ENCODE measurements at regions not wholly inside any gene's neighbourhood (a gene's known extent, or its start where the extent isn't known, plus 50 kb on each side); places are given as distances from the start of the nearest gene placed in this dataset.
"Not testable (repeated sequence)": the region's sequence is repeated elsewhere in the genome, so short reads cannot be mapped to it uniquely, and the experiment has no call there.

DNA sequence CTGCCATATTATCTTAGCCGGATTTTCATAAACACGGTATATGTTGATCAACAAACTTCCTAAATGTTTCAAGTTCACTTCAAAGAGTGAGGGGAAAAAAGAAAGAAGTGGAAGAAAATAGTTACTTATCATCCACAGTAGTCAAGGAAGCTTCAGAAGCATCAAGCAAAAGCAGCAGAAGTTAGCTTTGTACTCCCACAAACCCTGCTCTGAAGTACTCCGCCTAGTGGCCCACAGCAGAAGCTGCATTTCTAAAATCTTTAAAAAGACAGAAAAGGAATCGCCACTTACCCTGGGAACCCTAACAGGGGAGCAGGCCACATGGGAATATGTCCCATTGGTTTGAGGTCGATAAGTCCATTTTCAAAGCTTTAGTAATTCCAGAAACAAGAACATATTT lies 158.1 kb downstream of the FOXD4L6 start:
- TF ChIP-seq, protein P1, sequence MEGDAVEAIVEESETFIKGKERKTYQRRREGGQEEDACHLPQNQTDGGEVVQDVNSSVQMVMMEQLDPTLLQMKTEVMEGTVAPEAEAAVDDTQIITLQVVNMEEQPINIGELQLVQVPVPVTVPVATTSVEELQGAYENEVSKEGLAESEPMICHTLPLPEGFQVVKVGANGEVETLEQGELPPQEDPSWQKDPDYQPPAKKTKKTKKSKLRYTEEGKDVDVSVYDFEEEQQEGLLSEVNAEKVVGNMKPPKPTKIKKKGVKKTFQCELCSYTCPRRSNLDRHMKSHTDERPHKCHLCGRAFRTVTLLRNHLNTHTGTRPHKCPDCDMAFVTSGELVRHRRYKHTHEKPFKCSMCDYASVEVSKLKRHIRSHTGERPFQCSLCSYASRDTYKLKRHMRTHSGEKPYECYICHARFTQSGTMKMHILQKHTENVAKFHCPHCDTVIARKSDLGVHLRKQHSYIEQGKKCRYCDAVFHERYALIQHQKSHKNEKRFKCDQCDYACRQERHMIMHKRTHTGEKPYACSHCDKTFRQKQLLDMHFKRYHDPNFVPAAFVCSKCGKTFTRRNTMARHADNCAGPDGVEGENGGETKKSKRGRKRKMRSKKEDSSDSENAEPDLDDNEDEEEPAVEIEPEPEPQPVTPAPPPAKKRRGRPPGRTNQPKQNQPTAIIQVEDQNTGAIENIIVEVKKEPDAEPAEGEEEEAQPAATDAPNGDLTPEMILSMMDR (IDR thresholded peaks at IDR 0.05): peak; percentile 40
- H3K4me1 Mint-ChIP-seq (ENCODE audit: unreplicated experiment); H3K27ac Mint-ChIP-seq (ENCODE audit: unreplicated experiment); H3K27me3 Mint-ChIP-seq (ENCODE audit: unreplicated experiment); H3K36me3 Mint-ChIP-seq (ENCODE audit: unreplicated experiment); DNase-seq (ENCODE audit: extremely low spot score, unreplicated experiment); H3K4me3 Mint-ChIP-seq (ENCODE audit: unreplicated experiment); H3K9me3 Mint-ChIP-seq (ENCODE audit: unreplicated experiment): not testable (repeated sequence)

DNA sequence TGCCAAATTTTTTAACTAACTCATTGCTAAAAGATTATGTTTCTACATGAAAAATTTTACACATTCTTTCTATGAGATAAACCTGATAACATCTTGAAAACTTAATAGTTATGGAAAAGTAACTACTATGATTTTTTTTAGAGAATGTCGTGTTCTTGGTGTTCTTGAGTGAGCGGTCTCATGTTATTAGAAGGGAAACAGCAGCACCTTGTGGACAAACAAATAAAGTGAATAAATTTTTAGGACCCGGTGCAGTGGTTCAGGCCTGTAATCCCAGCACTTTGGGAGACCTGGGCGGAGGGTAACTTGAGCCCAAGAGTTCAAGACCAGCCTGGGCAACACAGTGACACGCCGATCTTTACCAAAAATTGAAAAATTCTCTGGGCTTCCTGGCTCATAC lies 166.0 kb downstream of the FOXD4L6 start:
- H3K27me3 Mint-ChIP-seq (ENCODE audit: unreplicated experiment); DNase-seq (ENCODE audit: extremely low spot score, unreplicated experiment); H3K36me3 Mint-ChIP-seq (ENCODE audit: unreplicated experiment); H3K27ac Mint-ChIP-seq (ENCODE audit: unreplicated experiment); H3K4me1 Mint-ChIP-seq (ENCODE audit: unreplicated experiment); H3K4me3 Mint-ChIP-seq (ENCODE audit: unreplicated experiment); H3K9me3 Mint-ChIP-seq (ENCODE audit: unreplicated experiment): not testable (repeated sequence)

DNA sequence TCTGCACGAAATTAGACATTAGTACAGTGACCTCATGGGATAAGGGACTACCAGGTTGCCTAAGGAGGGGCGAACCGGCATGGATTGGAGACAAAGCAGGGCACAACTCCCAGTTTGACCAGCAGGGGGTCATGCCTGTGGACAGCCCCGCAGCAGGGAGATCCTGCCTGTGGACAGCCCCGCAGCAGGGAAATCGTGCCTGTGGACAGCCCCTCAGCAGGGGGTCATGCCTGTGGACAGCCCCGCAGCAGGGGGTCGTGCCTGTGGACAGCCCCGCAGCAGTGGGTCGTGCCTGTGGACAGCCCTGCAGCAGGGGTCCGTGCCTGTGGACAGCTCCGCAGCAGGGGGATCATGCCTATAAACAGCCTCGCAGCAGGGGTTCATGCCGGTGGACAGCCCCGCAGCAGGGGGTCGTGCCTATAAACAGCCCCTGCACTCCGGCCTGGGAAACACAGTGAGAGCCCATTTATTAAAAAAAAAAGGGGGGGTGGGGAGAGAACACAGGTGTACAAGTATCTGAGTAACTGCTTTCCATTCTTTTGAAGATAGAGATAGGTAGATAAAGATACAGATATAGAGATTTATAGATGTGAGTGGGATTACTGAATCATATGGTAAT lies 176.5 kb downstream of the FOXD4L6 start:
- H3K36me3 Mint-ChIP-seq (ENCODE audit: unreplicated experiment); H3K27me3 Mint-ChIP-seq (ENCODE audit: unreplicated experiment); DNase-seq (ENCODE audit: extremely low spot score, unreplicated experiment); H3K27ac Mint-ChIP-seq (ENCODE audit: unreplicated experiment); H3K4me3 Mint-ChIP-seq (ENCODE audit: unreplicated experiment); H3K4me1 Mint-ChIP-seq (ENCODE audit: unreplicated experiment): not testable (repeated sequence)
- peaks cover 14% of the 10 kb centered on the region for H3K9me3 Mint-ChIP-seq (ENCODE audit: unreplicated experiment)

DNA sequence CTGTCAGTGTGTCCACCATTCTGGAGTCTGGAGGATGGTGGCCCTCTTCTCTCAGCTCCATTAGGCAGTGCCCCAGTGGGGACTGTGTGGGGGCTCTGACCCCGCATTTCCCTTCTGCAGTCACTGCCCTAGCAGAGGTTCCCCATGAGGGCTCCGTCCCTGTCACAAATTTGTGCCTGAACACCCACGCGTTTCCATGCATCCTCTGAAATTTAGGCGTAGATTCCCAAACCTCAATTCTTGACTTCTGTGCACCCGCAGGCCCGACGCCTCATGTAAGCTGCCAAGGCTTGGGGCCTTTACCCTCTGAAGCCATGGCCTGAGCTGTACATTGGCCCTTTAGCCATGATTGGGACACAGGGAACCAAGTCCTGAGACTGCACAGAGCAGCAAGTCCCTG lies 182.3 kb downstream of the FOXD4L6 start:
- H3K4me1 Mint-ChIP-seq (ENCODE audit: unreplicated experiment); H3K4me3 Mint-ChIP-seq (ENCODE audit: unreplicated experiment); H3K27me3 Mint-ChIP-seq (ENCODE audit: unreplicated experiment); H3K36me3 Mint-ChIP-seq (ENCODE audit: unreplicated experiment); H3K9me3 Mint-ChIP-seq (ENCODE audit: unreplicated experiment); H3K27ac Mint-ChIP-seq (ENCODE audit: unreplicated experiment); DNase-seq (ENCODE audit: extremely low spot score, unreplicated experiment): not testable (repeated sequence)

DNA sequence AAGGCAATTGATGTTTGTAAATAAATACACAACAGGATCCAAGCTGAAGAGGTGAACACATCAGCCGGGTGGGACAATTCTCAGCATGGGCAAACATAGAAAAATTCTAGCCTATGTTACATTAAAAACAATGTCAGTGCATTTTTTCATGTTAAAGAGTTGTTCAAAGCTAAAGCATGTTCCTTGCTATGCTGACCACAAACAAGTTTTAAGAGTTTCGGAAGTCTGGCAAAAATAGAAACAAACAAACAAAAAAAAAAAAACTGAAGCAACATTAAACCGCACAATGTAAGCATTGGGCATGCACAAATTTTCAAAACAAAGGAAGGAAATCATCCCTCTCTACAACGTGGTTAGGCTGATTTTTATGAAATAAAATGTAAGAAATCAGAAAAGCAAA lies 185.8 kb downstream of the FOXD4L6 start:
- H3K27ac Mint-ChIP-seq (ENCODE audit: unreplicated experiment); H3K36me3 Mint-ChIP-seq (ENCODE audit: unreplicated experiment); H3K4me3 Mint-ChIP-seq (ENCODE audit: unreplicated experiment); H3K4me1 Mint-ChIP-seq (ENCODE audit: unreplicated experiment); H3K9me3 Mint-ChIP-seq (ENCODE audit: unreplicated experiment); DNase-seq (ENCODE audit: extremely low spot score, unreplicated experiment): not testable (repeated sequence)
- H3K27me3 Mint-ChIP-seq (ENCODE audit: unreplicated experiment): peaks cover 15% of the 10 kb centered on the region

DNA sequence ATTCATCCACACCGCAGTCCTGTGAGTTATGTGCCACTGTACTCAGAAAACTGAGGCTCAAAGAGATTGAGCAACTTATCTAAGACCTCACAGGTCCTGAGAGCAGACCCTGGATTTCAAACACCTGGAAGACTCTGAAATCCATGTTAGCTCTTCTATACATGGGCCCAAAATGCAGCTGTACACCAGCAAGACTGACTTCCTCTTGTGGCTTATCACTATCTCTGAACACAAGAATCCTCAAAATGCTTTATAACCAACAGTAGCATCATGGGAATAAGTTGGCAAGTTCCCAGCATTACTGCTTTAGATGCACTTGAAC lies 188.6 kb downstream of the FOXD4L6 start:
- H3K4me1 Mint-ChIP-seq (ENCODE audit: unreplicated experiment); H3K27ac Mint-ChIP-seq (ENCODE audit: unreplicated experiment); H3K36me3 Mint-ChIP-seq (ENCODE audit: unreplicated experiment); H3K4me3 Mint-ChIP-seq (ENCODE audit: unreplicated experiment); H3K9me3 Mint-ChIP-seq (ENCODE audit: unreplicated experiment); DNase-seq (ENCODE audit: extremely low spot score, unreplicated experiment): not testable (repeated sequence)
- H3K27me3 Mint-ChIP-seq (ENCODE audit: unreplicated experiment): peaks cover 15% of the 10 kb centered on the region

DNA sequence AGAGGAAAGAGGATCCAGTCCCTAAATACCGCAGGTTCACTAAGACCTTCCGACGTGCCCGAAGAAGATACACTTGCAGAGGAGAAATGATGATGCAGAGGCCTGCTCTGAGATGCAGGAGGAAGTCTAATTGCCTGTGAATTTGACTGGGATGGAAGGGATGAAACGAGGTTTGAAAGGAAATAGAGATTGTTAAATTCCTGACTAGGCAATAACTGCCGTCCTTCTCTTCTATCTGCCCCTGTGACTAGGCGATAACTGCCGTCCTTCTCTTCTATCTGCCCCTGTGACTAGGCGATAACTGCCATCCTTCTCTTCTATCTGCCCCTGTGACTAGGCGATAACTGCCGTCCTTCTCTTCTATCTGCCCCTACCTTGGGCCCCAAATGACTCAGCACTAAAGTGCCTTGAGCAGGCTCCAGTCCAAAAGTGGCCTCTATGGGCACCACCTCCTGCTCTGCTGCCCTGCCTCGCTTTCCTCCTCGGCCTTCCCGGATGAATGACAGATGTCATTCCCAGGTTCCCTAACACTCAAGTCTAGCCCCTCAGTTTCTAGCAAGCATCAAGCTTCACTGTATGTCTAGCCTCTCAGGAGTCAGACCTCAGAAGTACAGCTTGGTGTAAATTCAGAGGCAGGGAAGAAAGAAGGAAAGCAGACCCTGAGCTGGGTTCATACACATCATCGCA lies 189.1 kb downstream of the FOXD4L6 start:
- H3K9me3 Mint-ChIP-seq (ENCODE audit: unreplicated experiment); H3K27ac Mint-ChIP-seq (ENCODE audit: unreplicated experiment); H3K36me3 Mint-ChIP-seq (ENCODE audit: unreplicated experiment); H3K4me1 Mint-ChIP-seq (ENCODE audit: unreplicated experiment); DNase-seq (ENCODE audit: extremely low spot score, unreplicated experiment); H3K4me3 Mint-ChIP-seq (ENCODE audit: unreplicated experiment): not testable (repeated sequence)
- peaks cover 15% of the 10 kb centered on the region for H3K27me3 Mint-ChIP-seq (ENCODE audit: unreplicated experiment)

DNA sequence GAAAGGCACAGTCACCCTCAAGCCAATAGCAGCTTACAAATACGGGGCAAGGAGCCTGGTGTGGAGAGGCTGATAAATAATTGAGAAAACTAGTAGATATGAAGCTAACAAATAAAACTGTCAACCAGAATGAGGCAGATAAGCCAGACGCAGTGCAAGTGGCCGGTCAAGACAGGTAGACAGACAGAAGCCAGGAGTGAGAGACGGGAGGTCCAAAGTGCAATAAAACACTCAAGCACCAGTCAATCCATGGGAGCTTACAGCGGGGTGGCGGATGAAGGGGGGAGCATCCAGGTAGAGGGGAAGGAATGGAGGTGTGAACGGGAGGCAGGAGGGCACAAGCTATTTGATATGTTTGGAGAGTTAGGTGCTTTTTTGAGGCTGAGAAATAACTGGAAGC lies 193.1 kb downstream of the FOXD4L6 start:
- TF ChIP-seq, protein P1 (IDR thresholded peaks at IDR 0.05): no peak
- H3K4me3 Mint-ChIP-seq (ENCODE audit: unreplicated experiment): no peak overlapping the region
- no peaks in the 10 kb centered on the region for H3K4me1 Mint-ChIP-seq (ENCODE audit: unreplicated experiment)
- no peaks in the 10 kb centered on the region for H3K36me3 Mint-ChIP-seq (ENCODE audit: unreplicated experiment)
- H3K9me3 Mint-ChIP-seq (ENCODE audit: unreplicated experiment): peaks cover 8% of the 10 kb centered on the region
- no peak overlapping the region for H3K27ac Mint-ChIP-seq (ENCODE audit: unreplicated experiment)
- H3K27me3 Mint-ChIP-seq (ENCODE audit: unreplicated experiment): no peaks in the 10 kb centered on the region
- DNase-seq (ENCODE audit: extremely low spot score, unreplicated experiment): peak; percentile 77

DNA sequence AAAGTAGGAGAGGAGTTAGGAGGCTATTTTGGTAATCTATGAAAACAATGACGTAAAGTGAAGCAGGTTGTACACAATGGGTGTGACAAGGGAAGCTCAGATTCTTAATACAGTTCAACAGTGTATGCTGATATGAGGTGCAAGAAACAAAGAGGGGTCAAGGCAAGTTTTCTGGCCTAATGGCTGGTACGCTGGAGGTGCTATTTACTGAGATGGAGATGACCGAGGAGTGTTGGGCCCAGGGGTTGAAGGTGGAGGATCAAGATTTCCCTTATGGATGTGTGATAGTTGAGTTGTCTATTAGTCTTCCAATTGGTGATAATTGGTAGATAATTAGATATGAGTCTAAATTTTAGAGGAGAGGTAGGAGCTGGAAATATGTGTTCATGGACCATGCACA lies 194.0 kb downstream of the FOXD4L6 start:
- not testable (repeated sequence) for H3K27me3 Mint-ChIP-seq (ENCODE audit: unreplicated experiment); H3K4me1 Mint-ChIP-seq (ENCODE audit: unreplicated experiment); H3K4me3 Mint-ChIP-seq (ENCODE audit: unreplicated experiment); H3K36me3 Mint-ChIP-seq (ENCODE audit: unreplicated experiment); DNase-seq (ENCODE audit: extremely low spot score, unreplicated experiment); H3K27ac Mint-ChIP-seq (ENCODE audit: unreplicated experiment); H3K9me3 Mint-ChIP-seq (ENCODE audit: unreplicated experiment)

DNA sequence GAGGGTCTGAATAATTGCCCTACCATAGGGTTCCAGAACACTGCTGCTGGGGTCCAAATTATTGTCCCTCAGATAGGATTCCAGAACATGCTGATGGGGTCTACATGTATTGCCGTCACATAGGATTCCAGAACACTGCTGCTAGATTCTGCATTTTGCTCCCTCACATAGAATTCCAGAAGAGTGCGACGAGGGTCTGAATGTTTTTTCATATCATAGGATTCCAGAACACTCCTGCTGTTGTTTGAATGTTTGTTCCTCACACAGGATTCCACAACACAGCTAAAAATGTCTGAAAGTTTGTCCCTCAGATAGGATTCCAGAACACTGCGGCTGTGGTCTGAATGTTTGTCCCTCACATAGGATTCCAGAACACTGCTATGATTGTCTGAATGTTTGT lies 198.1 kb downstream of the FOXD4L6 start:
- H3K9me3 Mint-ChIP-seq (ENCODE audit: unreplicated experiment): peaks cover 48% of the 10 kb centered on the region

DNA sequence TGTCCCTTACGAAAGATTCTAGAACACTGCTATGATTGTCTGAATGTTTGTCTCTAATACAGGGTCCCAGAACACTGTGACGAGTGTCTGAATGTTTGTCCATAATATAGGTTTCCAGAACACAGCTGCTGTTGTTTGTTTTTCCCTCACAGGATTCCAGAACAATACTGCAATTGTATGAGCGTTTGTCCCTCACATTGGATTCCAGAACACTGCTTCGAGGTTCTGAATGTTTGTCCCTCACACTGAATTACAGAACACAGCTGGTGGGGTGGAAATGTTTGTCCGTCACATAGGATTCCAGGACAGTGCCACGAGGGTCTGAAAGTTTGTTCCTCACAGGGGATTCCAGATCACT lies 199.0 kb downstream of the FOXD4L6 start:
- peaks cover 57% of the 10 kb centered on the region for H3K9me3 Mint-ChIP-seq (ENCODE audit: unreplicated experiment)
- not testable (repeated sequence) for DNase-seq (ENCODE audit: extremely low spot score, unreplicated experiment); H3K36me3 Mint-ChIP-seq (ENCODE audit: unreplicated experiment); H3K4me3 Mint-ChIP-seq (ENCODE audit: unreplicated experiment); H3K27me3 Mint-ChIP-seq (ENCODE audit: unreplicated experiment); H3K4me1 Mint-ChIP-seq (ENCODE audit: unreplicated experiment); H3K27ac Mint-ChIP-seq (ENCODE audit: unreplicated experiment)

More for the DNA sequence above, 198.1 kb downstream of the FOXD4L6 start:
- H3K27me3 Mint-ChIP-seq (ENCODE audit: unreplicated experiment); H3K4me1 Mint-ChIP-seq (ENCODE audit: unreplicated experiment); H3K4me3 Mint-ChIP-seq (ENCODE audit: unreplicated experiment); H3K27ac Mint-ChIP-seq (ENCODE audit: unreplicated experiment); DNase-seq (ENCODE audit: extremely low spot score, unreplicated experiment); H3K36me3 Mint-ChIP-seq (ENCODE audit: unreplicated experiment): not testable (repeated sequence)

Measured in osteocyte (in vitro differentiated cells).